ENCODE measurements at regions not wholly inside any gene's neighbourhood (a gene's known extent, or its start where the extent isn't known, plus 50 kb on each side); places are given as distances from the start of the nearest gene placed in this dataset.

GRCh38 chr16:86683441-86684194 is 105.3 kb downstream of the FOXL1 start:
- TF ChIP-seq TAF1 (IDR thresholded peaks at IDR 0.05; ENCODE audit: borderline replicate concordance, insufficient read depth, low read length): no peak
- no peak for TF ChIP-seq POLR2AphosphoS5 (IDR thresholded peaks at IDR 0.05; ENCODE audit: low read depth, low read length)
- TF ChIP-seq, protein P1, sequence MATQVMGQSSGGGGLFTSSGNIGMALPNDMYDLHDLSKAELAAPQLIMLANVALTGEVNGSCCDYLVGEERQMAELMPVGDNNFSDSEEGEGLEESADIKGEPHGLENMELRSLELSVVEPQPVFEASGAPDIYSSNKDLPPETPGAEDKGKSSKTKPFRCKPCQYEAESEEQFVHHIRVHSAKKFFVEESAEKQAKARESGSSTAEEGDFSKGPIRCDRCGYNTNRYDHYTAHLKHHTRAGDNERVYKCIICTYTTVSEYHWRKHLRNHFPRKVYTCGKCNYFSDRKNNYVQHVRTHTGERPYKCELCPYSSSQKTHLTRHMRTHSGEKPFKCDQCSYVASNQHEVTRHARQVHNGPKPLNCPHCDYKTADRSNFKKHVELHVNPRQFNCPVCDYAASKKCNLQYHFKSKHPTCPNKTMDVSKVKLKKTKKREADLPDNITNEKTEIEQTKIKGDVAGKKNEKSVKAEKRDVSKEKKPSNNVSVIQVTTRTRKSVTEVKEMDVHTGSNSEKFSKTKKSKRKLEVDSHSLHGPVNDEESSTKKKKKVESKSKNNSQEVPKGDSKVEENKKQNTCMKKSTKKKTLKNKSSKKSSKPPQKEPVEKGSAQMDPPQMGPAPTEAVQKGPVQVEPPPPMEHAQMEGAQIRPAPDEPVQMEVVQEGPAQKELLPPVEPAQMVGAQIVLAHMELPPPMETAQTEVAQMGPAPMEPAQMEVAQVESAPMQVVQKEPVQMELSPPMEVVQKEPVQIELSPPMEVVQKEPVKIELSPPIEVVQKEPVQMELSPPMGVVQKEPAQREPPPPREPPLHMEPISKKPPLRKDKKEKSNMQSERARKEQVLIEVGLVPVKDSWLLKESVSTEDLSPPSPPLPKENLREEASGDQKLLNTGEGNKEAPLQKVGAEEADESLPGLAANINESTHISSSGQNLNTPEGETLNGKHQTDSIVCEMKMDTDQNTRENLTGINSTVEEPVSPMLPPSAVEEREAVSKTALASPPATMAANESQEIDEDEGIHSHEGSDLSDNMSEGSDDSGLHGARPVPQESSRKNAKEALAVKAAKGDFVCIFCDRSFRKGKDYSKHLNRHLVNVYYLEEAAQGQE (IDR thresholded peaks at IDR 0.05; ENCODE audit: insufficient read depth in 1 of 2, low read depth in 2 of 2, low read length in 2 of 2): no peak
- TF ChIP-seq SIN3A (IDR thresholded peaks at IDR 0.05; ENCODE audit: borderline replicate concordance, insufficient read depth, low read length): no peak
- no peak for TF ChIP-seq FOXP2 (optimal IDR thresholded peaks at IDR 0.05; ENCODE audit: borderline replicate concordance, extremely low read depth, extremely low read length, insufficient read depth)

DNA sequence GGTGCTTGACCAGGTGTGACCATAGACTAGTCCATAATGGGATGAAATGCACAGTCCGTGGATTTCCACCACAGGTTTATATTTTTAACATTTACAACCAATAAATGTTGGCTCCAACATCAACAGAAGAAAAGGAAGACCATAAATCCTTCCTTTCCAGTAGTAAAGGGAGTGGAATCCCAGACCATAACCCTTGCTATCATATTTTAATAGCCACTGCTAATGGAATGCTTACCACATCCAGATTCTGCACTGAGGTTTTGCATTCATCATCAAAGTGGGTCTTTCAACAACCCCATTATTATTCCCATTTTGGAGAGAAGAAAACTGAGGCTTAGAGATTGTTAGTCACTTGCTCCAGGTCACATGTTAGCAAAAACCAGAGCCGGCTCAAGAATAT is 106.7 kb downstream of the FOXL1 start:
- TF ChIP-seq FOXP2 (optimal IDR thresholded peaks at IDR 0.05; ENCODE audit: borderline replicate concordance, extremely low read depth, extremely low read length, insufficient read depth) (no peak), TAF1 (IDR thresholded peaks at IDR 0.05; ENCODE audit: borderline replicate concordance, insufficient read depth, low read length) (no peak)
- TF ChIP-seq, protein P1 (IDR thresholded peaks at IDR 0.05; ENCODE audit: insufficient read depth in 1 of 2, low read depth in 2 of 2, low read length in 2 of 2): no peak

- TF ChIP-seq, protein P1 (IDR thresholded peaks at IDR 0.05; ENCODE audit: insufficient read depth in 1 of 2, low read depth in 2 of 2, low read length in 2 of 2): no peak
- TF ChIP-seq SIN3A (IDR thresholded peaks at IDR 0.05; ENCODE audit: borderline replicate concordance, insufficient read depth, low read length) (no peak), POLR2AphosphoS5 (IDR thresholded peaks at IDR 0.05; ENCODE audit: low read depth, low read length) (no peak), TAF1 (IDR thresholded peaks at IDR 0.05; ENCODE audit: borderline replicate concordance, insufficient read depth, low read length) (no peak), FOXP2 (optimal IDR thresholded peaks at IDR 0.05; ENCODE audit: borderline replicate concordance, extremely low read depth, extremely low read length, insufficient read depth) (no peak)
Measured at GRCh38 chr16:86690970-86691369, 112.6 kb downstream of the FOXL1 start.

GRCh38 chr16:86692426-86692825 is 114.1 kb downstream of the FOXL1 start:
- TF ChIP-seq, protein P1 (IDR thresholded peaks at IDR 0.05; ENCODE audit: insufficient read depth in 1 of 2, low read depth in 2 of 2, low read length in 2 of 2): no peak
- TF ChIP-seq POLR2AphosphoS5 (IDR thresholded peaks at IDR 0.05; ENCODE audit: low read depth, low read length) (no peak), FOXP2 (optimal IDR thresholded peaks at IDR 0.05; ENCODE audit: borderline replicate concordance, extremely low read depth, extremely low read length, insufficient read depth) (no peak), TAF1 (IDR thresholded peaks at IDR 0.05; ENCODE audit: borderline replicate concordance, insufficient read depth, low read length) (no peak), SIN3A (IDR thresholded peaks at IDR 0.05; ENCODE audit: borderline replicate concordance, insufficient read depth, low read length) (no peak)
